Kidney (tissue), 13 donors: ENCODE measurements at regions not wholly inside any gene's neighbourhood (a gene's known extent, or its start where the extent isn't known, plus 50 kb on each side); places are given as distances from the start of the nearest gene placed in this dataset.

Experiments
- DNase-seq, 5 donors: peaks; one replicate each; pipeline ENCODE4 v3.0.0-alpha.2; 2013 to 2020
- FAIRE-seq: peaks from 2 replicates; lab custom pipeline; 2012; peaks lifted over from hg19 to GRCh38; lab: Jason Lieb, UNC
- H3K27ac ChIP-seq, 2 donors: one replicate each; pipeline ENCODE4 v1.7.0; 2013; ENCODE audit warnings: low read depth in 2 of 2, low read length in 2 of 2, inconsistent platforms in 1 of 2
- H3K27me3 ChIP-seq: one replicate; pipeline ENCODE4 v1.7.1; 2013; ENCODE audit warnings: low read length, inconsistent platforms; ENCODE audit not compliant: control insufficient read depth, insufficient read depth
- H3K36me3 ChIP-seq, 3 donors: one replicate each; pipeline versions ENCODE4 v1.7.0 to v1.7.1; 2013; ENCODE audit warnings: low read length in 3 of 3, control low read depth in 1 of 3, inconsistent platforms in 1 of 3; ENCODE audit not compliant: insufficient read depth in 3 of 3, control insufficient read depth in 2 of 3
- H3K4me1 ChIP-seq, 3 donors: one replicate each; pipeline versions ENCODE4 v1.7.0 to v1.7.1; 2013; ENCODE audit warnings: low read length in 3 of 3, inconsistent platforms in 1 of 3, low read depth in 1 of 3; ENCODE audit not compliant: control insufficient read depth in 2 of 3, insufficient read depth in 2 of 3
- H3K4me3 ChIP-seq, 3 donors: one replicate each; pipeline versions ENCODE4 v1.7.0 to v1.8.1; 2013; ENCODE audit warnings: low read length in 3 of 3, control low read depth in 1 of 3, inconsistent platforms in 1 of 3
- H3K9ac ChIP-seq, 3 donors: one replicate each; pipeline versions ENCODE4 v1.7.0 to v1.7.1; 2013; ENCODE audit warnings: low read length in 3 of 3, control low read depth in 1 of 3, inconsistent platforms in 1 of 3
- H3K9me3 ChIP-seq, 3 donors: one replicate each; pipeline versions ENCODE4 v1.7.0 to v1.7.1; 2013; ENCODE audit warnings: low read length in 3 of 3, control low read depth in 1 of 3, inconsistent platforms in 1 of 3; ENCODE audit not compliant: control insufficient read depth in 2 of 3, insufficient read depth in 1 of 3
- intact Hi-C: fragments of 100-400 bp; cut with DNase I; formaldehyde crosslinking; loops from one replicate; pipeline ENCODE4 v1.11.1; 2022
- TF ChIP-seq, protein P1 (sequence below): IDR thresholded peaks from 3 replicates; pipeline ENCODE4 v1.5.1; 2012; ENCODE audit warnings: mild to moderate bottlenecking, moderate library complexity, borderline replicate concordance; ENCODE audit not compliant: insufficient read depth; ENCODE audit errors: extremely low read depth
- donor health status: control.
- donor health status: control.
- donor health status: control.
- donor health status: control.
- donor health status: control.
- donor health status: DM: yes; HTN: yes; CAD: no.
- donor health status: Normal renal cell carcinoma (clear cell type).

DNA sequence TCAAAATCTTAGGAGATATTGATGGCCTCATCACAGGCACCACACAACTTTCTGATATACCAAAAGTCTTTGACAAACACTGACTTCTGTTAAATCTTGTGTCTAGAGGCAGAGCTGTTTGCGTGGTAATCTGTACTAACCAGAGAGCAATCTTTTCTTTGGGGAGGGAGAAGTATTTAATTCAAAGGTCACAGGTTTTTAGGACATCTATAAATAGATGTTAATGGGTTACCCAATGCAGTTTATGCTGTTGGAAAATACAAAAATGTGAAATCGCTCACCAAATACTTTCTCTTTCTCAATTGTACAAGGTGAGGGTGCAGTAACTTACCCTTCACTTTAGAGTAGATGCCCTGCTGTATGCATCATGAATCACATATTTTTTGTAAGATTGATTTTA lies 510.5 kb downstream of the NSUN3 start:
- FAIRE-seq = no peak
- H3K27ac ChIP-seq = no peak overlapping the region
- intact Hi-C loops = no loop called here

DNA sequence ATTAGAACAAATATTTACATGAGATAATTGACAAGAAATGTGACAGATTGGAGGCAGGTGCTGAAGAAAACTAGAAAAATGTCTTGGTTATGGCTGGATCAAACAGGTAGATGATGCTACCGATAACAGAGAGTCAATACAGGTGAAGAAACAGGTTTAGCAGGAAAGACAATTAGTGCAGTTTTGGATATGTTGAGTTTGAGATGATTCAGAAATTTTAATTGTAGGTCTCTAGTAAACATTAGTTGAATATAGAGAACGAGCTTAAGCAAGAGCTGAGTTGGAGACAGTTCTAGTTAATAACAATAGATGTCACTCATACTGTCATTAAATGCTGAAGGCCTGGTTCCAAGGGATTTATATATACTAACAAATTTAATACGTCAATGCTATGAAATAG lies 524.4 kb downstream of the NSUN3 start:
- no peak for DNase-seq
- no peak for FAIRE-seq
- H3K9me3 ChIP-seq = no peaks in the 10 kb centered on the region
- no peaks in the 10 kb centered on the region for H3K4me1 ChIP-seq
- TF ChIP-seq, protein P1, sequence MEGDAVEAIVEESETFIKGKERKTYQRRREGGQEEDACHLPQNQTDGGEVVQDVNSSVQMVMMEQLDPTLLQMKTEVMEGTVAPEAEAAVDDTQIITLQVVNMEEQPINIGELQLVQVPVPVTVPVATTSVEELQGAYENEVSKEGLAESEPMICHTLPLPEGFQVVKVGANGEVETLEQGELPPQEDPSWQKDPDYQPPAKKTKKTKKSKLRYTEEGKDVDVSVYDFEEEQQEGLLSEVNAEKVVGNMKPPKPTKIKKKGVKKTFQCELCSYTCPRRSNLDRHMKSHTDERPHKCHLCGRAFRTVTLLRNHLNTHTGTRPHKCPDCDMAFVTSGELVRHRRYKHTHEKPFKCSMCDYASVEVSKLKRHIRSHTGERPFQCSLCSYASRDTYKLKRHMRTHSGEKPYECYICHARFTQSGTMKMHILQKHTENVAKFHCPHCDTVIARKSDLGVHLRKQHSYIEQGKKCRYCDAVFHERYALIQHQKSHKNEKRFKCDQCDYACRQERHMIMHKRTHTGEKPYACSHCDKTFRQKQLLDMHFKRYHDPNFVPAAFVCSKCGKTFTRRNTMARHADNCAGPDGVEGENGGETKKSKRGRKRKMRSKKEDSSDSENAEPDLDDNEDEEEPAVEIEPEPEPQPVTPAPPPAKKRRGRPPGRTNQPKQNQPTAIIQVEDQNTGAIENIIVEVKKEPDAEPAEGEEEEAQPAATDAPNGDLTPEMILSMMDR = no peak
- no peak overlapping the region for H3K4me3 ChIP-seq
- H3K36me3 ChIP-seq = no peaks in the 10 kb centered on the region
- no peak overlapping the region for H3K27ac ChIP-seq
- intact Hi-C loops = no loop called here
- no peaks in the 10 kb centered on the region for H3K27me3 ChIP-seq
- H3K9ac ChIP-seq = no peak overlapping the region

More for the DNA sequence above, 510.5 kb downstream of the NSUN3 start:
- Histone ChIP-seq H3K9ac (no peak overlapping the region), H3K4me1 (no peaks in the 10 kb centered on the region), H3K4me3 (no peak overlapping the region), H3K9me3 (no peaks in the 10 kb centered on the region), H3K27me3 (no peaks in the 10 kb centered on the region), H3K36me3 (no peaks in the 10 kb centered on the region)
- no peak for DNase-seq
- TF ChIP-seq, protein P1 = no peak

GRCh38 chr3:94593526-94594150 lies 530.8 kb downstream of the NSUN3 start:
- TF ChIP-seq, protein P1 = no peak
- H3K4me1 ChIP-seq = no peaks in the 10 kb centered on the region
- H3K9me3 ChIP-seq = no peaks in the 10 kb centered on the region
- no peak overlapping the region for H3K27ac ChIP-seq
- H3K36me3 ChIP-seq = no peaks in the 10 kb centered on the region
- no peaks in the 10 kb centered on the region for H3K27me3 ChIP-seq
- no peak overlapping the region for H3K4me3 ChIP-seq
- no peak overlapping the region for H3K9ac ChIP-seq
- no peak for FAIRE-seq
- no peak for DNase-seq
- intact Hi-C loops = no loop called here

- Histone ChIP-seq H3K27me3 (no peaks in the 10 kb centered on the region), H3K4me1 (no peaks in the 10 kb centered on the region), H3K27ac (no peak overlapping the region), H3K36me3 (no peaks in the 10 kb centered on the region), H3K9ac (no peak overlapping the region), H3K4me3 (no peak overlapping the region), H3K9me3 (no peaks in the 10 kb centered on the region)
- intact Hi-C loops = no loop called here
- TF ChIP-seq, protein P1 = no peak
- FAIRE-seq (no peak), DNase-seq (no peak)
Observed at GRCh38 chr3:94596141-94596540, 533.3 kb downstream of the NSUN3 start.
